Karpas-422 (cell line): ENCODE measurements at regions not wholly inside any gene's neighbourhood (a gene's known extent, or its start where the extent isn't known, plus 50 kb on each side); places are given as distances from the start of the nearest gene placed in this dataset.

Source experiments
- DNase-seq: peaks from one replicate; pipeline ENCODE4 v3.0.0-alpha.2; 2015
- H2AFZ ChIP-seq: fragments of 200-600 bp; sonication (generic); 2 replicates; pipeline ENCODE4 v1.6.1; 2014; ENCODE audit warnings: antibody characterized with exemption, low read length, mixed read lengths
- H3K27ac ChIP-seq: fragments of 200-600 bp; sonication (generic); 2 replicates; pipeline ENCODE4 v1.5.1; 2014; ENCODE audit warnings: mild to moderate bottlenecking, low read length, moderate library complexity
- H3K27me3 ChIP-seq: fragments of 200-600 bp; sonication (generic); 2 replicates; pipeline ENCODE4 v1.6.1; 2014; ENCODE audit warnings: low read length, mixed read lengths
- H3K36me3 ChIP-seq: fragments of 200-600 bp; sonication (generic); 2 replicates; pipeline ENCODE4 v1.6.1; 2014; ENCODE audit warnings: low read length, mixed read lengths; ENCODE audit not compliant: insufficient read depth
- H3K4me1 ChIP-seq: fragments of 200-600 bp; sonication (generic); 2 replicates; pipeline ENCODE4 v1.6.1; 2014; ENCODE audit warnings: mild to moderate bottlenecking, low read length, mixed read lengths
- H3K4me2 ChIP-seq: fragments of 200-600 bp; sonication (generic); 2 replicates; pipeline ENCODE4 v1.6.1; 2014; ENCODE audit warnings: low read length, low read depth, mild to moderate bottlenecking; ENCODE audit not compliant: poor library complexity, severe bottlenecking
- H3K4me3 ChIP-seq: fragments of 200-600 bp; sonication (generic); 2 replicates; pipeline ENCODE4 v1.5.1; 2014; ENCODE audit warnings: mild to moderate bottlenecking, antibody characterized with exemption, low read length, mixed read lengths
- H3K79me2 ChIP-seq: fragments of 200-600 bp; sonication (generic); 2 replicates; pipeline ENCODE4 v1.6.1; 2014; ENCODE audit warnings: mild to moderate bottlenecking, low read length, mixed read lengths
- H3K9ac ChIP-seq: fragments of 200-600 bp; sonication (generic); 2 replicates; pipeline ENCODE4 v1.6.0; 2014; ENCODE audit warnings: low read length
- H3K9me2 ChIP-seq: fragments of 200-600 bp; sonication (generic), shearing (Covaris generic); replicated peaks from 2 replicates; pipeline ENCODE4 v1.6.0; 2014; ENCODE audit warnings: mild to moderate bottlenecking, low read length, moderate library complexity; ENCODE audit not compliant: insufficient read depth
- H3K9me3 ChIP-seq: fragments of 300-700, 200-600 bp; sonication (generic); 2 replicates; pipeline ENCODE4 v1.6.1; 2014; ENCODE audit warnings: low read length, mixed read lengths
- H4K20me1 ChIP-seq: fragments of 200-600 bp; sonication (generic); 2 replicates; pipeline ENCODE4 v1.6.1; 2014; ENCODE audit warnings: mild to moderate bottlenecking, antibody characterized with exemption, low read length, low read depth; ENCODE audit not compliant: insufficient read depth

GRCh38 chr15:101590785-101591184, 61.4 kb downstream of the TM2D3 start:
- Histone ChIP-seq H3K9ac (no peak overlapping the region), H3K4me2 (no peak overlapping the region), H3K9me3 (no peaks in the 10 kb centered on the region), H3K36me3 (no peaks in the 10 kb centered on the region), H3K27ac (no peak overlapping the region), H3K9me2 (no peaks in the 10 kb centered on the region), H4K20me1 (no peaks in the 10 kb centered on the region), H3K27me3 (no peaks in the 10 kb centered on the region), H3K79me2 (no peaks in the 10 kb centered on the region), H3K4me3 (no peak overlapping the region), H2AFZ (no peak overlapping the region), H3K4me1 (no peaks in the 10 kb centered on the region)
- no peak for DNase-seq

- no peak for DNase-seq
- Histone ChIP-seq H3K9me3 (no peaks in the 10 kb centered on the region), H3K36me3 (no peaks in the 10 kb centered on the region), H3K9me2 (no peaks in the 10 kb centered on the region), H3K4me1 (no peaks in the 10 kb centered on the region), H4K20me1 (no peaks in the 10 kb centered on the region), H3K27ac (no peak overlapping the region), H3K9ac (no peak overlapping the region), H2AFZ (no peak overlapping the region), H3K27me3 (no peaks in the 10 kb centered on the region), H3K4me2 (no peak overlapping the region), H3K79me2 (no peaks in the 10 kb centered on the region), H3K4me3 (no peak overlapping the region)
Measured at GRCh38 chr15:101583284-101583683, 68.9 kb downstream of the TM2D3 start.

DNA sequence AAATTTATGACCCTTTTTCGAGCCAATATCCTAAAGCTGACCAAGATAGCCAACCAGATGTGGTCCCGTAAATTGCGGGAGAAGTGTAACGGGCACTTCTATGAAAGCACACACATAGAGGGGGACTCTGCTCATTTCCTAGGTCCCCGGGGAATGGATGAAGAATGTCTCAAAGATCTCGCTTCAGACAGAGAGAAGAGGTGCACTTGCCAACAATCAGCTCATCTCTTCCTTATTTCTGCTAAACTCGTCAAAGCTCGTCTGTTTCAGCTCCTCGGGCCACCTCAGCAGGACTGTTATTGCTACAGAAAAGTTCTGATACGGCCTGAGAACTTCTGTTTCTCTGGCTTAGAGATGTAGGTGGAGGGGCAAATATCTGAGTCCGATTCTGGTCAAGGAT, 71.8 kb downstream of the TM2D3 start:
- H3K9me2 ChIP-seq, result no peaks in the 10 kb centered on the region
- H3K79me2 ChIP-seq, result no peaks in the 10 kb centered on the region
- H3K27ac ChIP-seq, result no peak overlapping the region
- no peaks in the 10 kb centered on the region for H3K36me3 ChIP-seq
- no peak for DNase-seq
- H3K27me3 ChIP-seq, result no peaks in the 10 kb centered on the region
- H2AFZ ChIP-seq, result no peak overlapping the region
- no peaks in the 10 kb centered on the region for H3K9me3 ChIP-seq
- H3K4me3 ChIP-seq, result no peak overlapping the region
- no peaks in the 10 kb centered on the region for H4K20me1 ChIP-seq
- H3K4me2 ChIP-seq, result no peak overlapping the region
- H3K9ac ChIP-seq, result no peak overlapping the region
- no peaks in the 10 kb centered on the region for H3K4me1 ChIP-seq

DNA sequence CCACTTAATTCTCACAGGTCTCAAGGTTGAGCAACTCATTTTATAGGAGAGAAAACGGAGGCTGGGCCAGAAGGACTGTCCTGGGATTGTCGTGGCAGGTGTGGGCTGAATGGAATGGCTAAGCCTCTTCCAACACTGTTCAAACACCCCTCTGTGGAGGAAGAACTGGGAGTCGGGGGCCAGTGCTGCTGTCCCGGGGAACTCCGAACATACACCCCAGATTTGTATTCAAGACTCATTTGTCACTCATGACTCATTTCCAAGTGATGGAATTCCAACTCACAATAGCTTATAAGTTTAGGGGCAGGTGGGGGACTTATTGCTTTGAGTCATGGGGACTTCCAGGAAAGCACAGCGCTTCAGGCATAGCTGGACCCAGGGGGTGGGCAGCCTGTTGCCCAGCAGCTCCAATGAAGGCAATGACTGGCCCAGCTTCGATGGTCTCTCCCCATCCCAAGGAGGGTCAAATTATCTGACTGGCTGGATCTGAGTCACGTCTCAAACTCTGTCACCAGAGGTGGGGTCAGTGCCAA, 72.5 kb downstream of the TM2D3 start:
- Histone ChIP-seq H2AFZ (no peak overlapping the region), H3K9ac (no peak overlapping the region), H3K27me3 (no peaks in the 10 kb centered on the region), H3K9me2 (no peaks in the 10 kb centered on the region), H4K20me1 (no peaks in the 10 kb centered on the region), H3K27ac (no peak overlapping the region), H3K9me3 (no peaks in the 10 kb centered on the region), H3K4me2 (no peak overlapping the region), H3K4me3 (no peak overlapping the region), H3K79me2 (no peaks in the 10 kb centered on the region), H3K36me3 (no peaks in the 10 kb centered on the region), H3K4me1 (no peaks in the 10 kb centered on the region)
- DNase-seq, result no peak

DNA sequence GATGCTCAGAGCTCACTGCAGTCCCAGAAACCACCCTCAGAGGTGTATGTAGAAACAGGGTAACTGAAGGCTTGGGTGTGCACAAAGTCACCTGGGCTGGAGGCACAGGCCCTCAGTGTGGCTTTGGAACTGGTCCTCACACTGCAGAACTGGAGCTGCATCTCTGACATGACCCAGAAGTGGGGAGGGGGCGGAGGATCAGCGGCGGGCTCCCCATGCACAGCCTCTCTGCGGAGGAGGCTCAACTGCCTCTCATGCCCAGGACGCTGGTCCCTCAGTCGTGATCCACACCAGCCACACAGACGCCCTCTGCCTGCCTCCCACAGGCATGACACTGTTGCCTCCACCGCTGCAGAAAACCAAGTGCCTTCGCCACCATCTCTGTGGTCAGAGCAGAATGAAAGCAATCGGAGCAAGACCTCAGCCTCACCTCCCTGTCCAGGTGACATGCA, 73.7 kb downstream of the TM2D3 start:
- DNase-seq, result peak; percentile 61
- H3K9me3 ChIP-seq, result no peaks in the 10 kb centered on the region
- no peaks in the 10 kb centered on the region for H3K36me3 ChIP-seq
- no peaks in the 10 kb centered on the region for H3K9me2 ChIP-seq
- no peaks in the 10 kb centered on the region for H3K27me3 ChIP-seq
- H3K4me2 ChIP-seq, result no peak overlapping the region
- no peak overlapping the region for H3K9ac ChIP-seq
- no peak overlapping the region for H3K4me3 ChIP-seq
- no peak overlapping the region for H3K27ac ChIP-seq
- H3K79me2 ChIP-seq, result no peaks in the 10 kb centered on the region
- no peaks in the 10 kb centered on the region for H3K4me1 ChIP-seq
- no peak overlapping the region for H2AFZ ChIP-seq
- H4K20me1 ChIP-seq, result no peaks in the 10 kb centered on the region

GRCh38 chr15:101573951-101574350, 78.2 kb downstream of the TM2D3 start:
- H3K36me3 ChIP-seq, result no peaks in the 10 kb centered on the region
- no peak overlapping the region for H3K9ac ChIP-seq
- H3K4me1 ChIP-seq, result no peaks in the 10 kb centered on the region
- DNase-seq, result no peak
- H3K79me2 ChIP-seq, result no peaks in the 10 kb centered on the region
- no peaks in the 10 kb centered on the region for H4K20me1 ChIP-seq
- no peaks in the 10 kb centered on the region for H3K9me2 ChIP-seq
- H2AFZ ChIP-seq, result no peak overlapping the region
- no peak overlapping the region for H3K27ac ChIP-seq
- H3K4me3 ChIP-seq, result no peak overlapping the region
- no peak overlapping the region for H3K4me2 ChIP-seq
- H3K9me3 ChIP-seq, result no peaks in the 10 kb centered on the region
- H3K27me3 ChIP-seq, result no peaks in the 10 kb centered on the region

- Histone ChIP-seq H3K9me2 (no peaks in the 10 kb centered on the region), H3K36me3 (no peaks in the 10 kb centered on the region), H3K9me3 (no peaks in the 10 kb centered on the region), H3K9ac (no peak overlapping the region), H3K4me3 (no peak overlapping the region), H3K4me2 (no peak overlapping the region), H3K4me1 (no peaks in the 10 kb centered on the region), H2AFZ (no peak overlapping the region), H3K27me3 (no peaks in the 10 kb centered on the region), H4K20me1 (no peaks in the 10 kb centered on the region), H3K27ac (no peak overlapping the region), H3K79me2 (no peaks in the 10 kb centered on the region)
- no peak for DNase-seq
Measured at GRCh38 chr15:101570241-101570640, 80.7 kb upstream of the PCSK6 start.

GRCh38 chr15:101568821-101569555, 79.5 kb upstream of the PCSK6 start:
- Histone ChIP-seq H2AFZ (no peak overlapping the region), H3K36me3 (no peaks in the 10 kb centered on the region), H3K9me3 (no peaks in the 10 kb centered on the region), H3K27me3 (no peaks in the 10 kb centered on the region), H3K4me1 (no peaks in the 10 kb centered on the region), H3K4me2 (no peak overlapping the region), H3K79me2 (no peaks in the 10 kb centered on the region), H4K20me1 (no peaks in the 10 kb centered on the region), H3K9me2 (no peaks in the 10 kb centered on the region), H3K4me3 (no peak overlapping the region), H3K27ac (no peak overlapping the region), H3K9ac (no peak overlapping the region)
- DNase-seq, result no peak
